HG03095 (cell line): ENCODE measurements at regions not wholly inside any gene's neighbourhood (a gene's known extent, or its start where the extent isn't known, plus 50 kb on each side); places are given as distances from the start of the nearest gene placed in this dataset.

ENCODE experiments used
- ATAC-seq: cut with Tn5 transposase; IDR thresholded peaks from one replicate; pipeline ENCODE4 v1.9.1; 2021; ENCODE audit warnings: moderate library complexity; ENCODE audit not compliant: unreplicated experiment

GRCh38 chr9:7894231-7894630, 94.7 kb upstream of the DMAC1 start:
- no peak for ATAC-seq

- ATAC-seq: no peak
Measured at GRCh38 chr9:7892975-7893374, 93.4 kb upstream of the DMAC1 start.

GRCh38 chr9:7879551-7880245, 80.1 kb upstream of the DMAC1 start:
- ATAC-seq: no peak

GRCh38 chr9:7871977-7872730, 72.6 kb upstream of the DMAC1 start:
- no peak for ATAC-seq

- ATAC-seq: no peak
Measured at GRCh38 chr9:7869340-7869739, 69.8 kb upstream of the DMAC1 start.

GRCh38 chr9:7862170-7862569, 62.6 kb upstream of the DMAC1 start:
- no peak for ATAC-seq

- no peak for ATAC-seq
Measured at GRCh38 chr9:7861086-7861485, 61.5 kb upstream of the DMAC1 start.

GRCh38 chr9:7860335-7860709, 60.7 kb upstream of the DMAC1 start:
- ATAC-seq: no peak

- no peak for ATAC-seq
Measured at GRCh38 chr9:7859701-7860334, 60.2 kb upstream of the DMAC1 start.

- ATAC-seq: no peak
Measured at GRCh38 chr9:7858166-7858565, 58.6 kb upstream of the DMAC1 start.

- no peak for ATAC-seq
Measured at GRCh38 chr9:7854763-7855162, 55.2 kb upstream of the DMAC1 start.
